Suprapubic skin (tissue), 4 donors: ENCODE measurements at regions not wholly inside any gene's neighbourhood (a gene's known extent, or its start where the extent isn't known, plus 50 kb on each side); places are given as distances from the start of the nearest gene placed in this dataset.

Experiments used
- EP300 ChIP-seq: sonication (generic); formaldehyde crosslinking; IDR thresholded peaks from one replicate; pipeline ENCODE4 v1.6.1; 2017; ENCODE audit warnings: antibody characterized with exemption
- POLR2AphosphoS5 ChIP-seq, 3 donors: sonication (generic); formaldehyde crosslinking; IDR thresholded peaks; one replicate each; pipeline ENCODE4 v1.6.1; 2017; ENCODE audit warnings: antibody characterized with exemption in 3 of 3
- TF ChIP-seq, protein P1 (sequence below), 2 donors: fragments of 200-600 bp in 1 of 2; fragments of 450-650 bp in 1 of 2; sonication (generic) in 1 of 2; IDR thresholded peaks; one replicate each; pipeline ENCODE4 v1.5.1; 2016 to 2019; ENCODE audit warnings: antibody characterized with exemption in 2 of 2, mild to moderate bottlenecking in 1 of 2, moderate library complexity in 1 of 2

DNA sequence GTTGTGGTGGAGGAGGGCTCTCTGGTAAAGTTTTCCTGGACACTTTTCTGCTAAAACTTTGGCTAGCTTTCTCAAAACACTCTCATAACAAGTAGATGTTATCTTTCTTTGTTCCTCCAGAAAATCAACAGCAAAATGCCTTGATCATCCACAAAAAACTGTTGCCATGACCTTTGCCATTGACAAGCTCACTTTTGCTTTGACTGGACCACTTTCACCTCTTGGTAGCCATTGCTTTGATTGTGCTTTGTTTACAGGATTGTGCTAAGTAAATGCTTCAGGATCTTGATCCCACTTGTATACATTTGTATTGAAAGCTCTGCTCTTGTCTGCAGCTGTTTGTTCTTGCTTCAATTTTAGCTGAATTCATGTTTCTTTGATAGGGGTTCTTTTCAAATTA lies 143.9 kb upstream of the NR3C1 start:
- TF ChIP-seq, protein P1, sequence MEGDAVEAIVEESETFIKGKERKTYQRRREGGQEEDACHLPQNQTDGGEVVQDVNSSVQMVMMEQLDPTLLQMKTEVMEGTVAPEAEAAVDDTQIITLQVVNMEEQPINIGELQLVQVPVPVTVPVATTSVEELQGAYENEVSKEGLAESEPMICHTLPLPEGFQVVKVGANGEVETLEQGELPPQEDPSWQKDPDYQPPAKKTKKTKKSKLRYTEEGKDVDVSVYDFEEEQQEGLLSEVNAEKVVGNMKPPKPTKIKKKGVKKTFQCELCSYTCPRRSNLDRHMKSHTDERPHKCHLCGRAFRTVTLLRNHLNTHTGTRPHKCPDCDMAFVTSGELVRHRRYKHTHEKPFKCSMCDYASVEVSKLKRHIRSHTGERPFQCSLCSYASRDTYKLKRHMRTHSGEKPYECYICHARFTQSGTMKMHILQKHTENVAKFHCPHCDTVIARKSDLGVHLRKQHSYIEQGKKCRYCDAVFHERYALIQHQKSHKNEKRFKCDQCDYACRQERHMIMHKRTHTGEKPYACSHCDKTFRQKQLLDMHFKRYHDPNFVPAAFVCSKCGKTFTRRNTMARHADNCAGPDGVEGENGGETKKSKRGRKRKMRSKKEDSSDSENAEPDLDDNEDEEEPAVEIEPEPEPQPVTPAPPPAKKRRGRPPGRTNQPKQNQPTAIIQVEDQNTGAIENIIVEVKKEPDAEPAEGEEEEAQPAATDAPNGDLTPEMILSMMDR (IDR thresholded peaks at IDR 0.05), result no peak
- no peak for TF ChIP-seq EP300
- TF ChIP-seq POLR2AphosphoS5 (IDR thresholded peaks at IDR 0.05), result no peak
